ENCODE measurements at regions not wholly inside any gene's neighbourhood (a gene's known extent, or its start where the extent isn't known, plus 50 kb on each side); places are given as distances from the start of the nearest gene placed in this dataset.
A peak's percentile ranks its signal among the peaks of the same experiment; 100 is the strongest.

DNA sequence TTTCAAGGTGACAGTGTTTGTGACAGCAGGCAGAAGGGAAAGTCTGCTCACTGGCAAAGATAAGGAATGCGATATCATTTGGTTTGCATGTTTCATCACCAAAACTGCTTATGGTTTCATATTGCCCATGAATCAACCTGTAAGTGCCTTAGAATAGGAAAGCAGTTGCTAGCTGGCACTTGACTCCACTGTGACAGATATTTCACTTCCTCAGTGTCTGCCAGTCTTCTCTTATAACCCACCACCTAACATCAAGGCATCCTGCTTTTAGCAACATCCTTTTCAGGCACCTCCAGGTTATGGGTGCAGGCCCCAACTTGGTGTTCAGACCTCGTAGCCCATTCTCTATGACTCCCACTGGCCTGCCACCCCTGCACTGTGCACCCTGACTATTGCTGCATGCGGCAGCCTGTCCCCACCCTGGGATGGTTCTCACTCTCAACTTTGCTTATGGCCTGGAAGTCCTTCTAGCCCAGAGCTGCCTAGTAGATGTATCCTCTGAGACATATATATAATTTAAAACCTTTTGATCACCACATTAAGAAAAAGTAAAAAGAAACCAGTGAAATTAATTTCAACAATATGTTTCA lies 154.4 kb upstream of the RARB start:
- H3K4me1 ChIP-seq = no peaks in the 10 kb centered on the region
- H3K9me3 ChIP-seq = no peaks in the 10 kb centered on the region
- FAIRE-seq (no peak), DNase-seq (ENCODE audit: low read depth in 1 of 2, low spot score in 1 of 2) (no peak), ATAC-seq (no peak)
- no peak for TF ChIP-seq CBX2 (IDR thresholded peaks at IDR 0.05; ENCODE audit: borderline replicate concordance, low read depth)
- no peak for TF ChIP-seq JUN (IDR thresholded peaks at IDR 0.05)
- TF ChIP-seq KDM1A (IDR thresholded peaks at IDR 0.05; ENCODE audit: low read depth) = no peak
- TF ChIP-seq SREBF2 (IDR thresholded peaks at IDR 0.05) = no peak
- TF ChIP-seq CHD4 (IDR thresholded peaks at IDR 0.05; ENCODE audit: borderline replicate concordance) = no peak
- TF ChIP-seq, protein P1, sequence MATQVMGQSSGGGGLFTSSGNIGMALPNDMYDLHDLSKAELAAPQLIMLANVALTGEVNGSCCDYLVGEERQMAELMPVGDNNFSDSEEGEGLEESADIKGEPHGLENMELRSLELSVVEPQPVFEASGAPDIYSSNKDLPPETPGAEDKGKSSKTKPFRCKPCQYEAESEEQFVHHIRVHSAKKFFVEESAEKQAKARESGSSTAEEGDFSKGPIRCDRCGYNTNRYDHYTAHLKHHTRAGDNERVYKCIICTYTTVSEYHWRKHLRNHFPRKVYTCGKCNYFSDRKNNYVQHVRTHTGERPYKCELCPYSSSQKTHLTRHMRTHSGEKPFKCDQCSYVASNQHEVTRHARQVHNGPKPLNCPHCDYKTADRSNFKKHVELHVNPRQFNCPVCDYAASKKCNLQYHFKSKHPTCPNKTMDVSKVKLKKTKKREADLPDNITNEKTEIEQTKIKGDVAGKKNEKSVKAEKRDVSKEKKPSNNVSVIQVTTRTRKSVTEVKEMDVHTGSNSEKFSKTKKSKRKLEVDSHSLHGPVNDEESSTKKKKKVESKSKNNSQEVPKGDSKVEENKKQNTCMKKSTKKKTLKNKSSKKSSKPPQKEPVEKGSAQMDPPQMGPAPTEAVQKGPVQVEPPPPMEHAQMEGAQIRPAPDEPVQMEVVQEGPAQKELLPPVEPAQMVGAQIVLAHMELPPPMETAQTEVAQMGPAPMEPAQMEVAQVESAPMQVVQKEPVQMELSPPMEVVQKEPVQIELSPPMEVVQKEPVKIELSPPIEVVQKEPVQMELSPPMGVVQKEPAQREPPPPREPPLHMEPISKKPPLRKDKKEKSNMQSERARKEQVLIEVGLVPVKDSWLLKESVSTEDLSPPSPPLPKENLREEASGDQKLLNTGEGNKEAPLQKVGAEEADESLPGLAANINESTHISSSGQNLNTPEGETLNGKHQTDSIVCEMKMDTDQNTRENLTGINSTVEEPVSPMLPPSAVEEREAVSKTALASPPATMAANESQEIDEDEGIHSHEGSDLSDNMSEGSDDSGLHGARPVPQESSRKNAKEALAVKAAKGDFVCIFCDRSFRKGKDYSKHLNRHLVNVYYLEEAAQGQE (IDR thresholded peaks at IDR 0.05) = no peak
- TF ChIP-seq, protein P2, sequence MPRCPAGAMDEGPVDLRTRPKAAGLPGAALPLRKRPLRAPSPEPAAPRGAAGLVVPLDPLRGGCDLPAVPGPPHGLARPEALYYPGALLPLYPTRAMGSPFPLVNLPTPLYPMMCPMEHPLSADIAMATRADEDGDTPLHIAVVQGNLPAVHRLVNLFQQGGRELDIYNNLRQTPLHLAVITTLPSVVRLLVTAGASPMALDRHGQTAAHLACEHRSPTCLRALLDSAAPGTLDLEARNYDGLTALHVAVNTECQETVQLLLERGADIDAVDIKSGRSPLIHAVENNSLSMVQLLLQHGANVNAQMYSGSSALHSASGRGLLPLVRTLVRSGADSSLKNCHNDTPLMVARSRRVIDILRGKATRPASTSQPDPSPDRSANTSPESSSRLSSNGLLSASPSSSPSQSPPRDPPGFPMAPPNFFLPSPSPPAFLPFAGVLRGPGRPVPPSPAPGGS (IDR thresholded peaks at IDR 0.05) = no peak
- no peak for TF ChIP-seq FOSL2 (IDR thresholded peaks at IDR 0.05)
- TF ChIP-seq FOSL2 (CRISPR knock-in tag; IDR thresholded peaks at IDR 0.05) = no peak
- TF ChIP-seq, protein P3, sequence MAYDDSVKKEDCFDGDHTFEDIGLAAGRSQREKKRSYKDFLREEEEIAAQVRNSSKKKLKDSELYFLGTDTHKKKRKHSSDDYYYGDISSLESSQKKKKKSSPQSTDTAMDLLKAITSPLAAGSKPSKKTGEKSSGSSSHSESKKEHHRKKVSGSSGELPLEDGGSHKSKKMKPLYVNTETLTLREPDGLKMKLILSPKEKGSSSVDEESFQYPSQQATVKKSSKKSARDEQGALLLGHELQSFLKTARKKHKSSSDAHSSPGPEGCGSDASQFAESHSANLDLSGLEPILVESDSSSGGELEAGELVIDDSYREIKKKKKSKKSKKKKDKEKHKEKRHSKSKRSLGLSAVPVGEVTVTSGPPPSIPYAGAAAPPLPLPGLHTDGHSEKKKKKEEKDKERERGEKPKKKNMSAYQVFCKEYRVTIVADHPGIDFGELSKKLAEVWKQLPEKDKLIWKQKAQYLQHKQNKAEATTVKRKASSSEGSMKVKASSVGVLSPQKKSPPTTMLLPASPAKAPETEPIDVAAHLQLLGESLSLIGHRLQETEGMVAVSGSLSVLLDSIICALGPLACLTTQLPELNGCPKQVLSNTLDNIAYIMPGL (CRISPR knock-in tag; IDR thresholded peaks at IDR 0.05; ENCODE audit: borderline replicate concordance) = no peak
- no peak for TF ChIP-seq KDM5A (IDR thresholded peaks at IDR 0.05)
- no peak for TF ChIP-seq HDAC2 (IDR thresholded peaks at IDR 0.05)
- TF ChIP-seq, protein P4, sequence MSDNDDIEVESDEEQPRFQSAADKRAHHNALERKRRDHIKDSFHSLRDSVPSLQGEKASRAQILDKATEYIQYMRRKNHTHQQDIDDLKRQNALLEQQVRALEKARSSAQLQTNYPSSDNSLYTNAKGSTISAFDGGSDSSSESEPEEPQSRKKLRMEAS (IDR thresholded peaks at IDR 0.05) = no peak
- no peak for TF ChIP-seq SMC3 (IDR thresholded peaks at IDR 0.05)
- H3K4me3 ChIP-seq = no peak overlapping the region
- POLR2A ChIA-PET = no interaction called here
- WGBS (ENCODE audit: missing lambda C conversion rate) = 70% methylated on average over 3 of the region's 3 CpGs
- CTCF ChIA-PET = no interaction called here
- H3K27ac ChIP-seq = no peak overlapping the region
- no peak overlapping the region for H3K4me2 ChIP-seq

DNA sequence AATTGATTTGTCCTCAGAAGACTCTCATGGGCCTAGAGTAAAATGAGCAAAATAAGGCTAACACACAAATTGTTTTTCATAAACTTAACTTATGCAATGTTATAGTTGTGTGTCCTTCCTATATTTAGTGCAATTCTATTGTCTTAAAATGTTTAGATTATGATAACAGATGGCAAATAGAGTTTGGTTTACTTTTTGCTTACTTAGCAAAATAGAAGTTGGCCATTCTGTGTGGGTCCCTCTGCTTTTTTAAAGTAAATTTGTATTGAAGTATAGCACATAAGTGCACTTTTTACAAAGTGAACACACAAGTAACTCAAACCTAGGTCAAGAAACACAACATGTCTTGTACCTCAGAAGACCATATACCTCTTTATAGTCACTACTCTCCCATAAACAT lies 150.6 kb upstream of the RARB start:
- Histone ChIP-seq H3K4me1 (no peaks in the 10 kb centered on the region), H3K4me2 (no peak overlapping the region), H3K9me3 (0 out of 3 replicates have a peak, but pooled peaks cover 3% of the 10 kb centered on the region), H3K4me3 (no peak overlapping the region), H3K27ac (no peak overlapping the region)
- ATAC-seq = no peak
- peak; percentile 95 for TF ChIP-seq MAFK (IDR thresholded peaks at IDR 0.05; ENCODE audit: partially characterized antibody)
- TF ChIP-seq, protein P4 (IDR thresholded peaks at IDR 0.05) = no peak
- no peak for FAIRE-seq
- ChIA-PET CTCF (interaction anchor here (1.3 kb wide), 1 partner anchor 12 kb away, joined by 3 read pairs; no protein-coding TSS in a partner anchor), POLR2A (no interaction called here)
- no peak for DNase-seq (ENCODE audit: low read depth in 1 of 2, low spot score in 1 of 2)

DNA sequence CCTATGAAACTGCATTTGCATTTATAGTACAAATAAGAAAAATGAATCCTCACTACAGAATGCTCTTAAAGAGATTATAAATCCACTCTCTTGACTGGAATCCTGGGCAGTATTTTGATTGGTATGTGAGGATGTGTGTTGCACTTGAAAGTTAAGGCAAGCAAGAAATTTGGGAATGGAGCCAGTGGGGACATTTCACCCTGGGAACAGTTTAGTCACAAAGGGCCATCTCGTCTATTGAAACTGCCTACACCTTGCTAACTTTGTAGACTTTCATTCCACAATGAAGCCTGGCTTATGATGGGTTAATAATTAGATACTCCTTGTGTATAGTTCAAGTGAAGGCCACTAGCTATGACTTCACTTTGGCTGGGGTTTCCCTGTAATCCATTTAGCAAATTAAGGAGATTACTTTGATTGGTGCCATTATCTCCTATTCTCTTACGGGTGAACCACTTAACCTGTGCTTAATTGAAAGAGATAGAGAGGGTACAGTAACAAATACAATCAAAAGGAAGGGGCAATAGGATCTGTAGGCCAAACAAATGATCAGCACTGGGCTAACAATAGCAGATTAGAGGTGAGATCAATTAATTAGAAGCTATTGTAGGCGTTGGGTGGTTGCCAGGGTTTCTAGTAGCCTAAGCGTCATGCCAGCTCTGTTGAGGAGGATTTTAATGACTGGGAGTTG lies 146.9 kb upstream of the RARB start:
- no peak for ATAC-seq
- Histone ChIP-seq H3K27ac (no peak overlapping the region), H3K4me1 (peaks cover 11% of the 10 kb centered on the region; the same call in 2 of the 3 replicates), H3K4me3 (no peak overlapping the region), H3K4me2 (no peak overlapping the region), H3K9me3 (0 out of 3 replicates have a peak, but pooled peaks cover 3% of the 10 kb centered on the region)
- WGBS (ENCODE audit: missing lambda C conversion rate) = 72% methylated on average over 4 of the region's 4 CpGs
- DNase-seq (ENCODE audit: low read depth in 1 of 2, low spot score in 1 of 2) = no peak
- ChIA-PET POLR2A (no interaction called here), CTCF (no interaction called here)
- no peak for FAIRE-seq
- no peak for TF ChIP-seq PHF8 (IDR thresholded peaks at IDR 0.05; ENCODE audit: borderline replicate concordance, low read depth)
- TF ChIP-seq, protein P5, sequence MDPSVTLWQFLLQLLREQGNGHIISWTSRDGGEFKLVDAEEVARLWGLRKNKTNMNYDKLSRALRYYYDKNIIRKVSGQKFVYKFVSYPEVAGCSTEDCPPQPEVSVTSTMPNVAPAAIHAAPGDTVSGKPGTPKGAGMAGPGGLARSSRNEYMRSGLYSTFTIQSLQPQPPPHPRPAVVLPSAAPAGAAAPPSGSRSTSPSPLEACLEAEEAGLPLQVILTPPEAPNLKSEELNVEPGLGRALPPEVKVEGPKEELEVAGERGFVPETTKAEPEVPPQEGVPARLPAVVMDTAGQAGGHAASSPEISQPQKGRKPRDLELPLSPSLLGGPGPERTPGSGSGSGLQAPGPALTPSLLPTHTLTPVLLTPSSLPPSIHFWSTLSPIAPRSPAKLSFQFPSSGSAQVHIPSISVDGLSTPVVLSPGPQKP (IDR thresholded peaks at IDR 0.05; ENCODE audit: low read depth, low read length) = no peak
- TF ChIP-seq JUNB (IDR thresholded peaks at IDR 0.05) = no peak
- TF ChIP-seq, protein P1 (IDR thresholded peaks at IDR 0.05) = no peak
- TF ChIP-seq, protein P6, sequence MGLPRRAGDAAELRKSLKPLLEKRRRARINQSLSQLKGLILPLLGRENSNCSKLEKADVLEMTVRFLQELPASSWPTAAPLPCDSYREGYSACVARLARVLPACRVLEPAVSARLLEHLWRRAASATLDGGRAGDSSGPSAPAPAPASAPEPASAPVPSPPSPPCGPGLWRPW (IDR thresholded peaks at IDR 0.05) = no peak
- TF ChIP-seq MAZ (IDR thresholded peaks at IDR 0.05; ENCODE audit: borderline replicate concordance, low read depth, low read length) = no peak
